SK-N-SH (cell line): ENCODE measurements at regions not wholly inside any gene's neighbourhood (a gene's known extent, or its start where the extent isn't known, plus 50 kb on each side); places are given as distances from the start of the nearest gene placed in this dataset.

Experiments
- EP300 ChIP-seq, 2 experiments: IDR thresholded peaks; 2 replicates each; pipeline versions ENCODE4 v1.4.0 to v1.6.1; 2012; ENCODE audit warnings: borderline replicate concordance in 1 of 2, low read depth in 1 of 2, low read length in 1 of 2
- FOXJ3 ChIP-seq: sonication (generic); formaldehyde crosslinking; IDR thresholded peaks from 2 replicates; pipeline ENCODE4 v1.5.1; 2020; ENCODE audit warnings: mild to moderate bottlenecking, missing genetic modification reagents
- JUND ChIP-seq: IDR thresholded peaks from 2 replicates; pipeline ENCODE4 v1.4.0; 2012
- NFIC ChIP-seq: IDR thresholded peaks from 2 replicates; pipeline ENCODE4 v1.4.0; 2012; ENCODE audit warnings: borderline replicate concordance
- TCF12 ChIP-seq: IDR thresholded peaks from 2 replicates; pipeline ENCODE4 v1.4.0; 2012
- TEAD4 ChIP-seq: IDR thresholded peaks from 2 replicates; pipeline ENCODE4 v1.4.0; 2012; ENCODE audit warnings: mild to moderate bottlenecking, borderline replicate concordance; ENCODE audit not compliant: insufficient read depth
- YY1 ChIP-seq: IDR thresholded peaks from 2 replicates; pipeline ENCODE4 v1.4.0; 2012; ENCODE audit warnings: low read depth, mild to moderate bottlenecking
- TF ChIP-seq, protein P1 (sequence below): fragments of 200-600 bp; sonication (generic); IDR thresholded peaks from 2 replicates; pipeline ENCODE4 v1.6.1; 2017; ENCODE audit warnings: antibody characterized with exemption, mild to moderate bottlenecking, moderate library complexity
- TF ChIP-seq, protein P2 (sequence below): IDR thresholded peaks from 2 replicates; pipeline ENCODE4 v1.4.0; 2012; ENCODE audit warnings: low read depth, borderline replicate concordance

DNA sequence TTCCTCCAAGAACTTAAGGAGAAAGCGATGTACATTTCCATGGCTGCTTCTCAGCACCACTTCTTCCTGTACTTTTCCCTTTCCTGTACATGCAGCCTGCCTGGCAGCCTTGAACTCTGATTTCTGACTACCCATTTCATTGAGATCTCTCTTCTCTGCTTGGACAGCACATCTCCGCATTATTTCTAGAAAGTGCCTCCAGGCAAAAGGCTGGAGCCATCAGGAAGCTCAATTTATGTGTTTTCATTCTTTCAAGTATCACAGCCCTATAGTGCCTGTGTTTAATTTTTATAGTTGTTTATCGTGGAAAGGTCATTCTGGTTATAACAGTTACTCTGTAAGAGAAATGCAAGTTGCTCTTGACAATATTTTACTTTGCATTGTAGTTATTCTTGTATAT lies 688.0 kb upstream of the ANKRD30A start:
- TF ChIP-seq, protein P1, sequence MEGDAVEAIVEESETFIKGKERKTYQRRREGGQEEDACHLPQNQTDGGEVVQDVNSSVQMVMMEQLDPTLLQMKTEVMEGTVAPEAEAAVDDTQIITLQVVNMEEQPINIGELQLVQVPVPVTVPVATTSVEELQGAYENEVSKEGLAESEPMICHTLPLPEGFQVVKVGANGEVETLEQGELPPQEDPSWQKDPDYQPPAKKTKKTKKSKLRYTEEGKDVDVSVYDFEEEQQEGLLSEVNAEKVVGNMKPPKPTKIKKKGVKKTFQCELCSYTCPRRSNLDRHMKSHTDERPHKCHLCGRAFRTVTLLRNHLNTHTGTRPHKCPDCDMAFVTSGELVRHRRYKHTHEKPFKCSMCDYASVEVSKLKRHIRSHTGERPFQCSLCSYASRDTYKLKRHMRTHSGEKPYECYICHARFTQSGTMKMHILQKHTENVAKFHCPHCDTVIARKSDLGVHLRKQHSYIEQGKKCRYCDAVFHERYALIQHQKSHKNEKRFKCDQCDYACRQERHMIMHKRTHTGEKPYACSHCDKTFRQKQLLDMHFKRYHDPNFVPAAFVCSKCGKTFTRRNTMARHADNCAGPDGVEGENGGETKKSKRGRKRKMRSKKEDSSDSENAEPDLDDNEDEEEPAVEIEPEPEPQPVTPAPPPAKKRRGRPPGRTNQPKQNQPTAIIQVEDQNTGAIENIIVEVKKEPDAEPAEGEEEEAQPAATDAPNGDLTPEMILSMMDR = no peak
- TF ChIP-seq EP300 (IDR thresholded peaks at IDR 0.05; ENCODE audit: borderline replicate concordance in 1 of 2, low read depth in 1 of 2, low read length in 1 of 2) = no peak
- TF ChIP-seq TEAD4 = no peak
- no peak for TF ChIP-seq YY1
- TF ChIP-seq NFIC = no peak
- TF ChIP-seq, protein P2, sequence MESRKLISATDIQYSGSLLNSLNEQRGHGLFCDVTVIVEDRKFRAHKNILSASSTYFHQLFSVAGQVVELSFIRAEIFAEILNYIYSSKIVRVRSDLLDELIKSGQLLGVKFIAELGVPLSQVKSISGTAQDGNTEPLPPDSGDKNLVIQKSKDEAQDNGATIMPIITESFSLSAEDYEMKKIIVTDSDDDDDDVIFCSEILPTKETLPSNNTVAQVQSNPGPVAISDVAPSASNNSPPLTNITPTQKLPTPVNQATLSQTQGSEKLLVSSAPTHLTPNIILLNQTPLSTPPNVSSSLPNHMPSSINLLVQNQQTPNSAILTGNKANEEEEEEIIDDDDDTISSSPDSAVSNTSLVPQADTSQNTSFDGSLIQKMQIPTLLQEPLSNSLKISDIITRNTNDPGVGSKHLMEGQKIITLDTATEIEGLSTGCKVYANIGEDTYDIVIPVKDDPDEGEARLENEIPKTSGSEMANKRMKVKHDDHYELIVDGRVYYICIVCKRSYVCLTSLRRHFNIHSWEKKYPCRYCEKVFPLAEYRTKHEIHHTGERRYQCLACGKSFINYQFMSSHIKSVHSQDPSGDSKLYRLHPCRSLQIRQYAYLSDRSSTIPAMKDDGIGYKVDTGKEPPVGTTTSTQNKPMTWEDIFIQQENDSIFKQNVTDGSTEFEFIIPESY = no peak
- TF ChIP-seq JUND = no peak
- TF ChIP-seq TCF12 = no peak
- TF ChIP-seq FOXJ3 (CRISPR knock-in tag) = no peak
